ENCODE measurements at regions not wholly inside any gene's neighbourhood (a gene's known extent, or its start where the extent isn't known, plus 50 kb on each side); places are given as distances from the start of the nearest gene placed in this dataset.

GRCh38 chr6:113719064-113719463 is 138.1 kb upstream of the MARCKS start:
- TF ChIP-seq CTCF (IDR thresholded peaks at IDR 0.05; ENCODE audit: low read depth, low read length): no peak
- TF ChIP-seq POLR2A (IDR thresholded peaks at IDR 0.05; ENCODE audit: extremely low read depth, insufficient read length): no peak
- no peak for TF ChIP-seq MAX (IDR thresholded peaks at IDR 0.05; ENCODE audit: low read depth, low read length)
- no peak for TF ChIP-seq MYC (IDR thresholded peaks at IDR 0.05; ENCODE audit: low read depth, low read length)

Measured in NB4 (cell line).